ENCODE measurements at regions not wholly inside any gene's neighbourhood (a gene's known extent, or its start where the extent isn't known, plus 50 kb on each side); places are given as distances from the start of the nearest gene placed in this dataset.

DNA sequence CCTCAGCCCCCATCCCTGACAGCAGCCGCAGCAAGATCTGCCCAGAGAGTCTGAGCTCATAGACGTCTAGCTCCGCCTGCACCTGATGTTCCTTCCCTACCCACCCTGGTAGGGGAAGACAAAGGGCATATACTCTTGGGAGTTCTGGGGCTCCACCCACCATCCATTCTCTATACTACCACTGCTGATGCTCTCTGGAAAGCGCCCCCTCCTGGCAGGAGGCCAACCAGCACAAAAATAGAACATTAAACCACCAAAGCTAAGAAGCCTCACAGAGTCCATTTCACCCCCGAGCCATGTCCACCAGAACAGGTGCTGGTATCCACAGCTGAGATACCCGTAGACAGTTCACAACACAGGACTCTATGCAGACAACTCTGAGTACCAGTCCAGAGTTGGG is 662.6 kb upstream of the FAM98A start:
- TF ChIP-seq, protein P1, sequence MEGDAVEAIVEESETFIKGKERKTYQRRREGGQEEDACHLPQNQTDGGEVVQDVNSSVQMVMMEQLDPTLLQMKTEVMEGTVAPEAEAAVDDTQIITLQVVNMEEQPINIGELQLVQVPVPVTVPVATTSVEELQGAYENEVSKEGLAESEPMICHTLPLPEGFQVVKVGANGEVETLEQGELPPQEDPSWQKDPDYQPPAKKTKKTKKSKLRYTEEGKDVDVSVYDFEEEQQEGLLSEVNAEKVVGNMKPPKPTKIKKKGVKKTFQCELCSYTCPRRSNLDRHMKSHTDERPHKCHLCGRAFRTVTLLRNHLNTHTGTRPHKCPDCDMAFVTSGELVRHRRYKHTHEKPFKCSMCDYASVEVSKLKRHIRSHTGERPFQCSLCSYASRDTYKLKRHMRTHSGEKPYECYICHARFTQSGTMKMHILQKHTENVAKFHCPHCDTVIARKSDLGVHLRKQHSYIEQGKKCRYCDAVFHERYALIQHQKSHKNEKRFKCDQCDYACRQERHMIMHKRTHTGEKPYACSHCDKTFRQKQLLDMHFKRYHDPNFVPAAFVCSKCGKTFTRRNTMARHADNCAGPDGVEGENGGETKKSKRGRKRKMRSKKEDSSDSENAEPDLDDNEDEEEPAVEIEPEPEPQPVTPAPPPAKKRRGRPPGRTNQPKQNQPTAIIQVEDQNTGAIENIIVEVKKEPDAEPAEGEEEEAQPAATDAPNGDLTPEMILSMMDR (IDR thresholded peaks at IDR 0.05), result no peak
- TF ChIP-seq POLR2A (IDR thresholded peaks at IDR 0.05) (no peak), POLR2AphosphoS5 (IDR thresholded peaks at IDR 0.05) (no peak)

Data from prostate gland (tissue), 2 donors.